ENCODE measurements at regions not wholly inside any gene's neighbourhood (a gene's known extent, or its start where the extent isn't known, plus 50 kb on each side); places are given as distances from the start of the nearest gene placed in this dataset.

DNA sequence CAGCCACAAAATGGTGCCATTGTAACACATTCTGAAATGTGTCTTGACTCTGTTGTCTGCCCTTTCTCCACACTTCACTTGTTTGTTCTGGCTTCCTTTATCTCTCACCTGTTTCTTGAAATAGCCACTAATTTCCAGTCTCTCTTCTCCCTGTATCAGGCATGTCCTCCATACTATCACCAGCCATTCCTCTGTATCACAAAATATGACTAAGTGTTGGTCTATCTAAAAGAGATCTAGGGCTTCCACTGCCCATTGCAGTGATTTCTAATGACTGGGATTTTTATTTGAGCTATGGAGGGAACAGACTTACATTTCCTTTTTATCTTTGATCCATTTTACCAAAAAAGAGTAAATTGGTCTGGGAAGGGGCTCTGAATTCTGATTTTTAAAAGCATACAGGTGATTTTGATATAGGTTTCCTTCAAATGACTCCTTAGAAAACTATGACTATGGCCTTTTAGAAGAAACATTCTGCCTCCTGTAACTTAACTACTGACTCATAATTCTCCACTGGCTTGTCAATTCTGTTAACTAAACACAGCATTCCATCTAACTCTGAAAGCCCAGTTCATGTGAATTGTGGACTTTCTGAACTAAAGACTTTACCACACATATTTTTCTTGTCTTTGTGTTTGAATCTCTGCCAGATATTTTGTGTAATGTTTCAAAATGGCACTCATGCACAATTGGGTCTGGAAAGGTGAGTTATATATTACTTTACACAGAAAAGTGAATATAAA, 1121.4 kb downstream of the XPNPEP1 start:
- intact Hi-C loops (cut with DNase I), result no loop called here
- no peak overlapping the region for H3K27ac ChIP-seq (replicated peaks in 1 of 4)
- no peak for TF ChIP-seq POLR2AphosphoS5 (IDR thresholded peaks at IDR 0.05)
- no peak for TF ChIP-seq EP300 (IDR thresholded peaks at IDR 0.05)
- TF ChIP-seq, protein P1, sequence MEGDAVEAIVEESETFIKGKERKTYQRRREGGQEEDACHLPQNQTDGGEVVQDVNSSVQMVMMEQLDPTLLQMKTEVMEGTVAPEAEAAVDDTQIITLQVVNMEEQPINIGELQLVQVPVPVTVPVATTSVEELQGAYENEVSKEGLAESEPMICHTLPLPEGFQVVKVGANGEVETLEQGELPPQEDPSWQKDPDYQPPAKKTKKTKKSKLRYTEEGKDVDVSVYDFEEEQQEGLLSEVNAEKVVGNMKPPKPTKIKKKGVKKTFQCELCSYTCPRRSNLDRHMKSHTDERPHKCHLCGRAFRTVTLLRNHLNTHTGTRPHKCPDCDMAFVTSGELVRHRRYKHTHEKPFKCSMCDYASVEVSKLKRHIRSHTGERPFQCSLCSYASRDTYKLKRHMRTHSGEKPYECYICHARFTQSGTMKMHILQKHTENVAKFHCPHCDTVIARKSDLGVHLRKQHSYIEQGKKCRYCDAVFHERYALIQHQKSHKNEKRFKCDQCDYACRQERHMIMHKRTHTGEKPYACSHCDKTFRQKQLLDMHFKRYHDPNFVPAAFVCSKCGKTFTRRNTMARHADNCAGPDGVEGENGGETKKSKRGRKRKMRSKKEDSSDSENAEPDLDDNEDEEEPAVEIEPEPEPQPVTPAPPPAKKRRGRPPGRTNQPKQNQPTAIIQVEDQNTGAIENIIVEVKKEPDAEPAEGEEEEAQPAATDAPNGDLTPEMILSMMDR (IDR thresholded peaks at IDR 0.05), result no peak
- TF ChIP-seq POLR2A (IDR thresholded peaks at IDR 0.05; ENCODE audit: low read depth), result no peak
- DNase-seq (ENCODE audit: extremely low spot score), result no peak
- no peak overlapping the region for H3K4me3 ChIP-seq
- no peaks in the 10 kb centered on the region for H3K27me3 ChIP-seq
- H3K9me3 ChIP-seq, result no peaks in the 10 kb centered on the region
- no peaks in the 10 kb centered on the region for H3K4me1 ChIP-seq
- H3K36me3 ChIP-seq, result no peaks in the 10 kb centered on the region

- Histone ChIP-seq H3K9me3 (no peaks in the 10 kb centered on the region), H3K27me3 (no peaks in the 10 kb centered on the region), H3K27ac (replicated peaks in 1 of 4) (no peak overlapping the region), H3K36me3 (no peaks in the 10 kb centered on the region), H3K4me3 (no peak overlapping the region), H3K4me1 (no peaks in the 10 kb centered on the region)
- DNase-seq (ENCODE audit: extremely low spot score), result no peak
- intact Hi-C loops (cut with DNase I), result no loop called here
- 95% methylated on average over 2 of the region's 2 CpGs for WGBS
- TF ChIP-seq POLR2A (IDR thresholded peaks at IDR 0.05; ENCODE audit: low read depth), result no peak
- TF ChIP-seq, protein P1 (IDR thresholded peaks at IDR 0.05), result no peak
- TF ChIP-seq POLR2AphosphoS5 (IDR thresholded peaks at IDR 0.05), result no peak
- no peak for TF ChIP-seq EP300 (IDR thresholded peaks at IDR 0.05)
These were observed 1122.1 kb downstream of the XPNPEP1 start for GRCh38 chr10:108801220-108801619.

- Histone ChIP-seq H3K36me3 (no peaks in the 10 kb centered on the region), H3K27ac (replicated peaks in 1 of 4) (no peak overlapping the region), H3K27me3 (no peaks in the 10 kb centered on the region), H3K9me3 (no peaks in the 10 kb centered on the region), H3K4me3 (no peak overlapping the region), H3K4me1 (no peaks in the 10 kb centered on the region)
- DNase-seq (ENCODE audit: extremely low spot score), result no peak
- intact Hi-C loops (cut with DNase I), result no loop called here
- WGBS, result 94% methylated on average over 1 of the region's 1 CpG
- no peak for TF ChIP-seq POLR2AphosphoS5 (IDR thresholded peaks at IDR 0.05)
These were observed 1125.7 kb downstream of the XPNPEP1 start for GRCh38 chr10:108797573-108797972.

DNA sequence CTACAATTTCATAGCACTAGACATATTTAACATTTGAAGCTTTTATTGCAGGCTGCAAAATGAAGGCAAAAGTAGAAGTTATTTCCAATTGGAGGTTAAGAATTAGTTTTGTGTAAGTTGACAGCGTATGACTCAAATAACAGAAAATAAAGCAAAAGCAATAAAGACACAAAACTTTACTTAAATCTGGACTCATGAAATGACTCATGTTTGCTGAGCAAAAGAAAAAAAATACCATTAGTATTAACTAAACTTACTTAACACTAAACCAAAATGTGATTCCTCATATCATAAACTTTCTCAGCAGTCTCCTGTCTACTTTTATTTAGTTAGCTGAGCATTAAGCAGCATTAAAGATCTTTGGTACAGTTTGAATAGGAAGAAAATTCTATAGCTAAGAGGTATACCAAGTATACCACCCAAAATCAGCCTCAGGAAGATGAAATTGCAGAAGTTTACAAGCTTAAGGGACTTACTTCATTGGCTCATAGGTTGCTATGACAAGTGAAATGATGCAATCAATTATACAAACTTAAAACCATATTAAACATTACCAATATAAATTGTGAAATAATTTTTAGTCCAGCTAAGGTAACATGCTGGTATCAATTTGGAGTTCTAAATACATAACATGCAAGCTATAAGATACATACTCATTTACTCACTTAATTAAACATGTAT, 1131.4 kb downstream of the XPNPEP1 start:
- no peaks in the 10 kb centered on the region for H3K4me1 ChIP-seq
- no peak for TF ChIP-seq EP300 (IDR thresholded peaks at IDR 0.05)
- TF ChIP-seq POLR2A (IDR thresholded peaks at IDR 0.05; ENCODE audit: low read depth), result no peak
- TF ChIP-seq, protein P1 (IDR thresholded peaks at IDR 0.05), result no peak
- TF ChIP-seq POLR2AphosphoS5 (IDR thresholded peaks at IDR 0.05), result no peak
- H3K27me3 ChIP-seq, result no peaks in the 10 kb centered on the region
- intact Hi-C loops (cut with DNase I), result no loop called here
- H3K9me3 ChIP-seq, result no peaks in the 10 kb centered on the region
- DNase-seq (ENCODE audit: extremely low spot score), result no peak
- H3K27ac ChIP-seq (replicated peaks in 1 of 4), result no peak overlapping the region
- no peak overlapping the region for H3K4me3 ChIP-seq
- WGBS, result 89% methylated on average over 1 of the region's 1 CpG
- no peaks in the 10 kb centered on the region for H3K36me3 ChIP-seq

- H3K27ac ChIP-seq (replicated peaks in 1 of 4), result no peak overlapping the region
- DNase-seq (ENCODE audit: extremely low spot score), result no peak
- H3K9me3 ChIP-seq, result no peaks in the 10 kb centered on the region
- no peaks in the 10 kb centered on the region for H3K4me1 ChIP-seq
- no peaks in the 10 kb centered on the region for H3K36me3 ChIP-seq
- TF ChIP-seq, protein P1 (IDR thresholded peaks at IDR 0.05), result no peak
- no peak for TF ChIP-seq POLR2A (IDR thresholded peaks at IDR 0.05; ENCODE audit: low read depth)
- TF ChIP-seq EP300 (IDR thresholded peaks at IDR 0.05), result no peak
- WGBS, result 98% methylated on average over 4 of the region's 4 CpGs
- intact Hi-C loops (cut with DNase I), result no loop called here
- H3K4me3 ChIP-seq, result no peak overlapping the region
- no peaks in the 10 kb centered on the region for H3K27me3 ChIP-seq
These were observed 1132.3 kb downstream of the XPNPEP1 start for GRCh38 chr10:108791030-108791429.
